Activated T-helper 2 cell treated with anti-CD3 and anti-CD28 coated beads, Interferon-gamma antibody, Interleukin-2, Interleukin-4, amounts not matched to agents 10 μg/mL and 5 μg/mL and 100 μg/mL, durations not matched to agents 14 hours and 24 hours and 36 hours (primary cell): ENCODE measurements at regions not wholly inside any gene's neighbourhood (a gene's known extent, or its start where the extent isn't known, plus 50 kb on each side); places are given as distances from the start of the nearest gene placed in this dataset.
"Not testable (repeated sequence)": the region's sequence is repeated elsewhere in the genome, so short reads cannot be mapped to it uniquely, and the experiment has no call there.

ENCODE experiments used
- DNase-seq: peaks from one replicate; pipeline ENCODE4 v3.0.0; 2021; ENCODE audit warnings: low spot score
- H3K27ac Mint-ChIP-seq: one replicate; pipeline ENCODE4 v1.8.0; 2021; ENCODE audit warnings: mixed read lengths
- H3K27me3 Mint-ChIP-seq: one replicate; pipeline ENCODE4 v1.8.0; 2021; ENCODE audit warnings: low read depth, mixed read lengths
- H3K36me3 Mint-ChIP-seq: one replicate; pipeline ENCODE4 v1.8.0; 2021; ENCODE audit warnings: low read depth, mixed read lengths
- H3K4me1 Mint-ChIP-seq: one replicate; pipeline ENCODE4 v1.8.0; 2021; ENCODE audit warnings: low read depth, mixed read lengths
- H3K4me3 Mint-ChIP-seq: one replicate; pipeline ENCODE4 v1.8.0; 2021; ENCODE audit warnings: low read depth, mild to moderate bottlenecking, moderate library complexity, mixed read lengths
- H3K9me3 Mint-ChIP-seq: one replicate; pipeline ENCODE4 v1.8.0; 2021; ENCODE audit warnings: mixed read lengths
- intact Hi-C: fragments of 100-400 bp; cut with micrococcal nuclease; formaldehyde crosslinking; loops from one replicate; pipeline ENCODE4 v1.15.1; 2023

DNA sequence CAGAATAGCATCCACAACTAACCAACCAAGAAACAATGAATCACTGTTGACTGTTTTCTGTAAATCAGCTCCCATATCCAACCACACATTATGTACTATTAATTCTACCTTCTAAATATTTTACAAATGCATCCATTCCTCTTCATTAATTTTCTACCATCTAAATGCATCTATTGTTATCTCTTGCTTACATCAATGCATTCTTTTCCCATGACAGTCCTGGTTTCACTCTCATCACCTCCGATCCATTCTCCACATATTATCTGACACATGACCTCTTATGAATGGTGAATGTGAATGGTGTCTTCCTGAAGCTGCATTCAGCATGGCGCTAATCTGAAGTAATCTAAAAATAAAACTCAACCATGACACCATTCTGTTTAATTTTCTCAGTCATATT, 153.8 kb upstream of the CALCR start:
- Mint-ChIP-seq H3K4me1 (no peaks in the 10 kb centered on the region), H3K27ac (no peak overlapping the region), H3K4me3 (no peak overlapping the region), H3K9me3 (no peaks in the 10 kb centered on the region), H3K36me3 (no peaks in the 10 kb centered on the region), H3K27me3 (no peaks in the 10 kb centered on the region)
- DNase-seq: no peak
- intact Hi-C loops: no loop called here

DNA sequence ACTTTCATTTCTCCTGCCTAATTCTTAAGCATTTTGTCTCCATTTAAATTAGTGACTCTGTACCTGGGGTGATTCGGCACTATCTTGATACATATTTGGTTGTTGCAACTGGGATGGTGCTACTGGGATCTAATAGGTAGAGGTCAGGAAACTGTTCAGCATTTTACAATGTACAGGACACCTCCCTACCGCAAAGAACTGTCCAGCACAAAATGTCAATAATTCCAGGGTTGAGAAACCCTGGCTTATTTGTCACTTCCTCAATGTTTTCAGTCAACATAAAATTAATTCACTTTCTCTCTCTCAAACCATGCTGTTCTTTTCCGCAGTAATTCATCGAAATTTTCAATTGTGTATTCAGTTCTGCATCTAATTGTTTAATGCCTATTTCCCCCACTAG, 151.4 kb upstream of the CALCR start:
- Mint-ChIP-seq H3K27me3 (no peaks in the 10 kb centered on the region), H3K4me3 (no peak overlapping the region), H3K4me1 (no peaks in the 10 kb centered on the region), H3K36me3 (no peaks in the 10 kb centered on the region), H3K27ac (no peak overlapping the region), H3K9me3 (no peaks in the 10 kb centered on the region)
- DNase-seq: no peak
- intact Hi-C loops: no loop called here

DNA sequence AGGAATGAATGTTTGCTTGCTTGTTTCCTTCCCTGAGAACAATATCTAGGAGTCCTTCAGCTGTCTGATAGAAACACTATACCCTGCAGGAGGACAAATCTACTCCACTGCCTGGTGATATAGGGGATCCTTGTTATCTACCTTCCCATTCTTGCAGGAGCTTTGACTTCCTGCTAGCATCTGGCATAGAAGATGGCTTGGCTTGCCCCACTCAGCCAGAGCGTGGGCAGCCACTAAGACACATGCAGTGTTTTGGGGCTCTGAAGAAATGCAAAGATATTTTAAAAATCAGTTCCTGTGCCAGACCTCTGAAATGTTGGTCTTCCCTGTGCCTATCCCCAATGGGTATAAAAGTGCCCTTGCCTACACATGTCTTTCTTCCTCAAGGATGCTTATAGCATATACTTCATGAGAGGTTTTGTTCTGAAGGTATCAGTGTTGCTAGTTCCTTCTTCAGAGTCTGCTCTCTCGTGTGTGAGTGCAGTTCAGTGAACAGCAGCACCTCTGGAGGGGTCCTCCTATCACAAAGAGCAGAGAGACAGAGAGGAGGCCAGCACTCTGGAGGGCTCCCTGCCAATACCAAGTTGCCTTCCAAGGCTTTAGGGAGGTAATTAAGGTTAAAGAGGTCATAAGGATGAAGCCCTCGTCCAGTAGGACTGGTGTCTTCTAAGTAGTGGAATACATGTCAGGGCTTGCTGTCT, 149.1 kb upstream of the CALCR start:
- Mint-ChIP-seq H3K36me3 (no peaks in the 10 kb centered on the region), H3K4me3 (no peak overlapping the region), H3K27ac (no peak overlapping the region), H3K27me3 (no peaks in the 10 kb centered on the region), H3K9me3 (no peaks in the 10 kb centered on the region), H3K4me1 (no peaks in the 10 kb centered on the region)
- intact Hi-C loops: no loop called here
- DNase-seq: no peak

DNA sequence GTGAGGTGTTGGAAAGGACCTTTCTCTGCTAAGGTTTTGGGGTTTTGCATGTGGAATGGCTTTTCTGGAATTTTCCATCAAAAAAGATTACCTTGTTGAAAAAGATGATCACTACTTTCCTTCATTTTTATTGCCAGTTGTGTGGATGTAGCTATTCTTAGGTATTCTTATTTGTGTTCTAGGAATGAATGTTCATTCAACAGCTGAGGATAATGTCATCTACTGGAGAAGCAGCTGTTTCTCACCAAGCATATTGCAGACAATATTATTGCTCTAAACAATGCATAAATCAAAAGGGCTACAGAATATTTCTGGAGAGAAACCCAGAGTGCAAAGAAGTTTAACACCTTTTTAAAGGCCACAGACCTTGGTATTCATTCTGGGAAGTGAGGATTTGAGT, 145.6 kb upstream of the CALCR start:
- Mint-ChIP-seq H3K27ac (no peak overlapping the region), H3K36me3 (no peaks in the 10 kb centered on the region), H3K4me3 (no peak overlapping the region), H3K4me1 (no peaks in the 10 kb centered on the region), H3K27me3 (peaks cover 4% of the 10 kb centered on the region), H3K9me3 (no peaks in the 10 kb centered on the region)
- intact Hi-C loops: no loop called here
- DNase-seq: no peak

DNA sequence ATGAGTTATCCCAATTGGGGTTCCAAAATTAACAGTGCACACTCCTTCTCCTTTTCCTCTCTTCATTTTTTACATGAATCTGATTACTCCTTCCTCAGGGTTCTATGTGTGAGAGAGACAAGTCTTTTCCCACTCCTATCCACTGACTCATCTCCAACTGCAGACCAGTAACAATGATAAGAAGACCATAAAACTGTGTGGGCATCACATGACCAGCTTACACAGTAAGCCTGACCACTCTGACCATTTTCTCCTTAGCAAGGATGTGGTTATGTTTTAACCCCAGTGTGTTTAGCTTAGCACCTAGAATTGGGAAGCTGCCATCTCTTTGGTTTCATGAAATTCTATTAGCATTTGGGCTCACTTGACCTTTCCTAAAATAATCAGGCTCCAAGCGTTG, 145.0 kb upstream of the CALCR start:
- no peak overlapping the region for H3K27ac Mint-ChIP-seq
- H3K36me3 Mint-ChIP-seq: no peaks in the 10 kb centered on the region
- intact Hi-C loops: no loop called here
- no peaks in the 10 kb centered on the region for H3K4me1 Mint-ChIP-seq
- DNase-seq: no peak
- peaks cover 5% of the 10 kb centered on the region for H3K27me3 Mint-ChIP-seq
- H3K9me3 Mint-ChIP-seq: no peaks in the 10 kb centered on the region
- no peak overlapping the region for H3K4me3 Mint-ChIP-seq

DNA sequence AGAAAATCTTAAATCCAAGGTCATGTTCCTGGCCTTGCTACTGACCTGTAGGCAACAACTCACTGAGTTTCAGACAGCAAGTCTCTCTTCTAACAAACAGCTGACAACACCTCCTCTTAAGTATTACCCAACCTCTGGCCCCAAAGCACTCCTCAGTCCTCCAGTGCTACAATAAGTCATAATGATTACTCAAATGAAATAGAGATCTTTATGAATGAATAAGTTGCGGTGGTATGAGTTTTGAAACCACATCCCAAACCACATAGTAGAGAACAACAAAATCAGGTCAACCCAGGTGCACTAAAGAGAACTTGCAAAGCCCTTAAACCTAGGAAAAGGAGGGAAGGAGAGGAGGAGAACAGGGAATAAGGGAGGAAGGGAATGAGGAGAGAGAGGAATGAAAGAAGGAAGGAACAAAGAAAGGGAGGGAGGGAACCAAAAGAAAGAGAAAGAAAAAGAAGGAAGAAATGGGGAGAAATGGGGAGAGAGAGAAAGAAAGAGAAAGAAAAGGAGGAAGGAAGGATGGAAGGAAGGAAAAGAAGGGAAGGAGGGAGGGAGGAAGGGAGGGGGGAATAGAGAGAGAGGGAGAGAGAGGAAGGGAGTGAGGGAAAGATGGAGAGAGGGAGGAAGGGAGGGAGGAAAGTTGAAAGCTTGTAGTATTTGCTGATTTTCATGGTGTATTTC, 142.8 kb upstream of the CALCR start:
- DNase-seq: no peak
- peaks cover 5% of the 10 kb centered on the region for H3K27me3 Mint-ChIP-seq
- H3K27ac Mint-ChIP-seq: no peak overlapping the region

DNA sequence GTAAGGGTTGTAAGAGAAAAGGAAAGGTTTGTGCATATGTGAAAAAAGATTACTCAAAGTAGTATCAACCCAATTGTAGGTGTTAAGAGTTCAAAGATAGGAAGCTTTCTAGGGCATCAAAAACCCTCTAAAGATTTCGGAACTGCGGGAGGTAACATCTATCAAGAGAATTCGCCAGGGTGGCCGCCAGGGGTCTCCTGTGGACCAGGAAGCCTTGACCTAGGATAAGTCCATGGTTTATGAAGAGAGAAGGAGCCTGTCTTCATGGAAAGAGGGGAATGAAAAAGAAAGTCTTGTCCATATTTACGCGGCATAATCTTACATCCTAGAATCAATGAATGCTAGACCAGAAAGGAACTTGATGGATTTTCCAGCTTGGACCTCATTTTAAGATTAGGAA, 140.7 kb upstream of the CALCR start:
- Mint-ChIP-seq H3K4me3 (no peak overlapping the region), H3K27ac (no peak overlapping the region), H3K36me3 (no peaks in the 10 kb centered on the region), H3K4me1 (no peaks in the 10 kb centered on the region), H3K9me3 (no peaks in the 10 kb centered on the region), H3K27me3 (peaks cover 5% of the 10 kb centered on the region)
- intact Hi-C loops: no loop called here
- DNase-seq: no peak

More for the DNA sequence above, 142.8 kb upstream of the CALCR start:
- intact Hi-C loops: no loop called here
- Mint-ChIP-seq H3K4me1 (no peaks in the 10 kb centered on the region), H3K9me3 (no peaks in the 10 kb centered on the region), H3K36me3 (no peaks in the 10 kb centered on the region), H3K4me3 (no peak overlapping the region)

DNA sequence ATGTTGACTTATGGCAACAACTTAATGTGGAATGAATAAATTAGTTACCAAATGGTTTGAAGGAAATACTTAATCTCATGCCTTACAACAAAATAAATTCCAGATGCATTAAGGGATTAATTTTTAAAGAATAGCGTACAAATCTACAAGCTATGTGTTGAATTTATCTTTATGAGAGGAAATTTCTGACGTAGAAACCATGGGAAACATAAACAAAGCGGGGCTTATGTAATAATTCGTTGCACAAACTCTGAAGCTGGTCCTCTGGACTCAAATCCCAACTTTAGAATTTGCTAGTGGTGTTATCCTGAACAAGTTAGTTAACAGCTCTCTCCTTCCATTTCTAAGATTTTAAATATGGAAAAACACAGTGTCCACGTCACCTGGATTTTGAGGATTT, 137.4 kb upstream of the CALCR start:
- Mint-ChIP-seq H3K4me3 (no peak overlapping the region), H3K27ac (no peak overlapping the region), H3K4me1 (no peaks in the 10 kb centered on the region), H3K9me3 (no peaks in the 10 kb centered on the region), H3K27me3 (peaks cover 5% of the 10 kb centered on the region), H3K36me3 (no peaks in the 10 kb centered on the region)
- intact Hi-C loops: no loop called here
- no peak for DNase-seq

DNA sequence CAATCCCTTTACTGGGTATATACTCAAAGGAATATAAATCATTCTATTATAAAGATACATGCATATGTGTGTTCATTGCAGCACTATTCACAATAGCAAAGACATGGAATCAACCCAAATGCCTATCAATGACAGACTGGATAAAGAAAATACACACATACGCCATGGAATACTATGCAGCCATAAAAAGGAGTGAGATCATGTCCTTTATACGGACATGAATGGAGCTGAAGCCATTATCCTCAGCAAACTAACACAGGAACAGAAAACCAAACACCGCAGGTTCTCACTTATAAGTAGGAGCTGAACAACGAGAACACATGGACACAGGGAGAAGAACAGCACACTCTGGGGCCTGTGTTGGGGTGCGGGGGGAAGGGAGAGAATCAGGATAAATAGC, 133.7 kb upstream of the CALCR start:
- intact Hi-C loops, H3K27ac Mint-ChIP-seq, H3K27me3 Mint-ChIP-seq: not testable (repeated sequence)

DNA sequence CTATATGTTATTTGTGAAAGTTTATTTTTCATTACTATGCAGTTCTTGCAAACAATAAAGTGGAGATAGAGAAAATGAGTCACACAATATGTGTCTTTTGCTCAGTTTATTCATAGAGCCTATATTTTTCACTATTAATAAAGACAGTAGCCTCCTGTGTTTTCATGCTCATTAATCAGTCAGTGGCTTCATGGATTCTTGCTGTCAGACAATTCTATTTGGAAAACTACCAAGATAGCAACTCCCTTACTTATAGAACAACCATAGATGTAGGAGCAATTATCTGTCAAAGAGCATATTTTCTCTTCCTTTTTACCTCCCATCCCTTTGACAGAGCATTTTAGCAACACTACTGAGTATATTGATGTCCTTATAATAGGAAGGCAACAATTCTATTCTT, 132.7 kb upstream of the CALCR start:
- Mint-ChIP-seq H3K27me3 (no peaks in the 10 kb centered on the region), H3K4me3 (no peak overlapping the region)
- DNase-seq: no peak

More for the DNA sequence above, 133.7 kb upstream of the CALCR start:
- H3K4me3 Mint-ChIP-seq, H3K36me3 Mint-ChIP-seq, H3K9me3 Mint-ChIP-seq, H3K4me1 Mint-ChIP-seq, DNase-seq: not testable (repeated sequence)

DNA sequence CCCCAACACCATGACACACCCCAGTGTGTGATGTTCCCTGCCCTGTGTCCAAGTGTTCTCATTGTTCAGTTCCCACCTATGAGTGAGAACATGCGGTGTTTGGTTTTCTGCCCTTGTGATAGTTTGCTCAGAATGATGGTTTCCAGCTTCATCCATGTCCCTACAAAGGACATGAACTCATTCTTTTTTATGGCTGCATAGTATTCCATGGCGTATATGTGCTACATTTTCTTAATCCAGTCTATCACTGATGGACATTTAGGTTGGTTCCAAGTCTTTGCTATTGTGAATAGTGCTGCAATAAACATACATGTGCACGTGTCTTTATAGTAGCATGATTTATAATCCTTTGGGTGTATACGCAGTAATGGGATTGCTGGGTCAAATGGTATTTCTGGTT, 131.6 kb upstream of the CALCR start:
- H3K9me3 Mint-ChIP-seq, H3K4me1 Mint-ChIP-seq, intact Hi-C loops, H3K27me3 Mint-ChIP-seq, H3K36me3 Mint-ChIP-seq, DNase-seq, H3K4me3 Mint-ChIP-seq, H3K27ac Mint-ChIP-seq: not testable (repeated sequence)

More for the DNA sequence above, 132.7 kb upstream of the CALCR start:
- Mint-ChIP-seq H3K9me3 (no peaks in the 10 kb centered on the region), H3K27ac (no peak overlapping the region), H3K36me3 (no peaks in the 10 kb centered on the region), H3K4me1 (no peaks in the 10 kb centered on the region)
- intact Hi-C loops: no loop called here

DNA sequence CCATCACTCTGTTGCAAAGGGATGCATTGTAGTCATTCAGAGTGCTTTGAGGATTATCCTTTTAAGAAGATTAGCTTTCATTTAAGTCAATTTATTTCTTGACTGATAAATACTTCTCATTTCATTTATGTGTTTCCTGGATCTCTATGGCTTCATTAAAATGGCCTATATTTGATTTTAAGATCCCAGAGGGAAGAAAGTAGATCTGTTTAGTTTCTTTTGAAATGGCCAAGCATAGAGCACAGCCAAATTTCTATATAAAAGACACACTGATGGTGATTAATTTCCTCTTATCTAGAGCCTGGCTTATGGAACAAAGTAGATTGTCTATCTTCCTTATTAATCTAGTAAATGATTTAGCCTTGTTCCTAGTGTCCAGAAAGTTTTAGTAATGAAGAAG, 129.7 kb upstream of the CALCR start:
- no peak overlapping the region for H3K4me3 Mint-ChIP-seq
- H3K27ac Mint-ChIP-seq: no peak overlapping the region
- H3K9me3 Mint-ChIP-seq: no peaks in the 10 kb centered on the region
- intact Hi-C loops: no loop called here
- no peaks in the 10 kb centered on the region for H3K36me3 Mint-ChIP-seq
- no peaks in the 10 kb centered on the region for H3K4me1 Mint-ChIP-seq
- H3K27me3 Mint-ChIP-seq: no peaks in the 10 kb centered on the region
- DNase-seq: no peak

DNA sequence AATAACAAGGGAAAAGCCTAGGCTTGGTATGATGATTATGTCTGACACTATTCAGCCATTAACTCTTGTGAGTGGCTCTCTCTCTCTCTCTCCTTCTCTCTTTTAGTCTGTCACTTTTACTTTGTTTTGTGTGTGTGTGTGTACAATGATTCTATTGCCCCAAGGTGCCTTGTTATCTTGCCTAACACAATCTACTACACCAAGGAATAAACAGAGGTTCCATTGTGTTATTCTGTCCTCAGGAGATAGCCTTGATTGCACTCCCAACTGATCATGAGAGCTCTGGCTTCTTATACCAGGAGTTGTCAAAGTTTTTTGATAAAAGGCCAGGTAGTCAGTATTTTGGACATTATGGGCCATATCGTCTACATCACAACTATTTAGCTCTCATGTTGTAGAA, 123.4 kb upstream of the CALCR start:
- intact Hi-C loops: no loop called here
- Mint-ChIP-seq H3K36me3 (no peaks in the 10 kb centered on the region), H3K4me3 (no peak overlapping the region), H3K27me3 (no peaks in the 10 kb centered on the region), H3K27ac (no peak overlapping the region), H3K4me1 (no peaks in the 10 kb centered on the region), H3K9me3 (no peaks in the 10 kb centered on the region)
- DNase-seq: no peak
